ENCODE measurements at regions not wholly inside any gene's neighbourhood (a gene's known extent, or its start where the extent isn't known, plus 50 kb on each side); places are given as distances from the start of the nearest gene placed in this dataset.

DNA sequence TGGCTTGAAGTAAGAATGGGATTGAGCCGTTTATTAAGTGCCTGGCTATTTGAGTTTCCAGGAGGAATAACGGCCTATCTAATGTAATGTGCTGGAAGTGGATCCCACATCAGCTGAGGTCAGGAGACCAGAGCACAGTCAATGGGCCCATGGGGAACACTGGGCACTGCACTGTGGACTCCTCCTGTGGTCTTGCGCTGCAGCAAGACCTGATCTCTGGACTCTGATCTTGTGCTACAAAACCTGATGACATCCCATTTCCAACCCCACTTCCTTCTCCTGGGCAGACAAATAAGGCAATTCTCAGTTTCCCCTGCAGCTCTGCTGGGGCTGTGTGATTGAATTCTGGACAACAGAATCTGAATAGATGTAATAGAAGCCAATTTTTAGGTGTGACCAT lies 151.7 kb upstream of the ADCY2 start:
- no peak for ATAC-seq
- Histone ChIP-seq H3K9me3 (no peaks in the 10 kb centered on the region), H3K4me3 (no peak overlapping the region), H3K27me3 (no peaks in the 10 kb centered on the region), H3K36me3 (no peaks in the 10 kb centered on the region), H3K27ac (no peak overlapping the region), H3K4me1 (no peaks in the 10 kb centered on the region)
- no peak for DNase-seq
- in situ Hi-C loops (cut with MboI; ENCODE audit: low sequenced_read_pairs in 4 of 4): no loop called here
- TF ChIP-seq, protein P1, sequence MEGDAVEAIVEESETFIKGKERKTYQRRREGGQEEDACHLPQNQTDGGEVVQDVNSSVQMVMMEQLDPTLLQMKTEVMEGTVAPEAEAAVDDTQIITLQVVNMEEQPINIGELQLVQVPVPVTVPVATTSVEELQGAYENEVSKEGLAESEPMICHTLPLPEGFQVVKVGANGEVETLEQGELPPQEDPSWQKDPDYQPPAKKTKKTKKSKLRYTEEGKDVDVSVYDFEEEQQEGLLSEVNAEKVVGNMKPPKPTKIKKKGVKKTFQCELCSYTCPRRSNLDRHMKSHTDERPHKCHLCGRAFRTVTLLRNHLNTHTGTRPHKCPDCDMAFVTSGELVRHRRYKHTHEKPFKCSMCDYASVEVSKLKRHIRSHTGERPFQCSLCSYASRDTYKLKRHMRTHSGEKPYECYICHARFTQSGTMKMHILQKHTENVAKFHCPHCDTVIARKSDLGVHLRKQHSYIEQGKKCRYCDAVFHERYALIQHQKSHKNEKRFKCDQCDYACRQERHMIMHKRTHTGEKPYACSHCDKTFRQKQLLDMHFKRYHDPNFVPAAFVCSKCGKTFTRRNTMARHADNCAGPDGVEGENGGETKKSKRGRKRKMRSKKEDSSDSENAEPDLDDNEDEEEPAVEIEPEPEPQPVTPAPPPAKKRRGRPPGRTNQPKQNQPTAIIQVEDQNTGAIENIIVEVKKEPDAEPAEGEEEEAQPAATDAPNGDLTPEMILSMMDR (IDR thresholded peaks at IDR 0.05 in 4 of 5, conservative IDR thresholded peaks at IDR 0.05 in 1 of 5): no peak
- no peak for TF ChIP-seq POLR2A (IDR thresholded peaks at IDR 0.05)
- intact Hi-C loops (cut with DNase I; ENCODE audit: low total_unique reads): no loop called here

DNA sequence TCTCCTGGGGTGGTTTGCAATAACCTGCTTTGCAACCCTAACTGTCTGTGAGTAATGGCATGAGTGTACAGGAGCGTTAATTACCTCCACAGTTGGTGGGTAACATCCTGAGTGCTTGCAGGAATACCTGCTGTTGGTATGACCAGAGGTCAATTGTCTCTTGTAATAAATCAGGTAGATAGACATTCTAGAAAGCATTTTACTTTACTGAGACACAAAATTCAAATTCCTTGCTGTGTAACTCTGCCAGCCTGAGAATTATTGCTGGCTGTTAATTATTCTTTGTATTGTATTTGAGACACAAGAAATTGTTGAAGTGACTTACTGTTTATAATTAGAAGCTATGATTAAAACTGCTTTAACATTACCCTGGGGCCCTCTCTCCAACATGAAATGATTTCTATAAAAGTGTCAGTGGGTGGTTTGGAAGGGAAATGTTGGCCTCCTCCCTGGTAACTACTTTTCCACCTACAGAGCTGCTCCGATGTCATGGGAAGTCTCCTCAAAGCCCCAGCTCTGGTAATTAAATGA lies 150.8 kb upstream of the ADCY2 start:
- no peak for DNase-seq
- Histone ChIP-seq H3K4me1 (no peaks in the 10 kb centered on the region), H3K9me3 (no peaks in the 10 kb centered on the region), H3K27ac (no peak overlapping the region), H3K36me3 (no peaks in the 10 kb centered on the region), H3K27me3 (no peaks in the 10 kb centered on the region), H3K4me3 (no peak overlapping the region)
- no peak for ATAC-seq
- no peak for TF ChIP-seq POLR2A (IDR thresholded peaks at IDR 0.05)
- in situ Hi-C loops (cut with MboI; ENCODE audit: low sequenced_read_pairs in 4 of 4): no loop called here
- intact Hi-C loops (cut with DNase I; ENCODE audit: low total_unique reads): no loop called here

DNA sequence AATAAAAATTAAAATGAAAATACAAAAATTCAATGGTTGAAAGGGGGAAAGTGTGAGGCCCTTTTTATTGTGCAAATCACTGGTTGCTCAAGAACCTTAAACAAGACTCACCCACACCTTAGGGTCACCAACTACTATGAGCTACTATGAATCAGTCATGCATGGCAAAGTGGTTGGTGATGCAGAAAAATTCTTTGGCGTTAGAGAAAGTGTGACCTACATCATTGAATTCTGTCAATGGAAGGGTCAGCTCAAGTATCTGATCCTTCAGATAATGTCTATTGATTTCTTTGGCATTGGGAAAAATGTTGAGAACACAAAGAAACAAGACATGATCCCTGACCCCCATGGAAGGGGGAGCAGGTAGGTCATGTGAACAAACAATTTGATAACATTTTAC lies 149.7 kb upstream of the ADCY2 start:
- no peaks in the 10 kb centered on the region for H3K4me1 ChIP-seq
- ATAC-seq (no peak), DNase-seq (no peak)
- TF ChIP-seq, protein P1 (IDR thresholded peaks at IDR 0.05 in 4 of 5, conservative IDR thresholded peaks at IDR 0.05 in 1 of 5): no peak
- TF ChIP-seq POLR2A (IDR thresholded peaks at IDR 0.05): no peak
- in situ Hi-C loops (cut with MboI; ENCODE audit: low sequenced_read_pairs in 4 of 4) (no loop called here), intact Hi-C loops (cut with DNase I; ENCODE audit: low total_unique reads) (no loop called here)
- no peaks in the 10 kb centered on the region for H3K36me3 ChIP-seq
- H3K27me3 ChIP-seq: no peaks in the 10 kb centered on the region
- no peaks in the 10 kb centered on the region for H3K9me3 ChIP-seq
- no peak overlapping the region for H3K27ac ChIP-seq
- H3K4me3 ChIP-seq: no peak overlapping the region

DNA sequence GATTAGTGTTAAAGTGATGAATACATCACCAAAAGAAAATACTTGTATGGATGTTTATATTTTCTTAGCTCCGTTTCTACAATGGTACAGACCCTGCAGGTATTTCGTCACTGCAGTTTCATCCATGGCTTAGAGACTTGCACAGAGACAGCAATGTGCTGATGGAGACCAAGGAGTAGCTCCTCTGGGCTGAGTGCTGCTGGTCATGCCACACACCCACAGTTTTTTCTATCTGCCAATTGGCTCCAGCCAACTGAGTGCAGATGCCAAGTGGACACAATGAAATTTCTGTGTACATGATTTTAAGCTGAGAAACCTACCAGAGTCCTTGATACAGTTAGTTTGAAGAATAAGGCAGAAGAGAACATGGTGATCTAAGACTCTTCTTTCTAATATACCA lies 145.9 kb upstream of the ADCY2 start:
- TF ChIP-seq, protein P1 (IDR thresholded peaks at IDR 0.05 in 4 of 5, conservative IDR thresholded peaks at IDR 0.05 in 1 of 5): no peak
- no peak for TF ChIP-seq POLR2A (IDR thresholded peaks at IDR 0.05)
- no peak overlapping the region for H3K27ac ChIP-seq
- ATAC-seq: no peak
- no peaks in the 10 kb centered on the region for H3K4me1 ChIP-seq
- no peaks in the 10 kb centered on the region for H3K27me3 ChIP-seq
- in situ Hi-C loops (cut with MboI; ENCODE audit: low sequenced_read_pairs in 4 of 4) (loop anchor here in 2 of 4 donors (10.0 to 25.0 kb wide), 3 partner anchors 137 to 495 kb away; partner anchors contain the start of gene ADCY2 (in 1 of the 2)), intact Hi-C loops (cut with DNase I; ENCODE audit: low total_unique reads) (no loop called here)
- no peak for DNase-seq
- H3K36me3 ChIP-seq: no peaks in the 10 kb centered on the region
- no peak overlapping the region for H3K4me3 ChIP-seq
- no peaks in the 10 kb centered on the region for H3K9me3 ChIP-seq

DNA sequence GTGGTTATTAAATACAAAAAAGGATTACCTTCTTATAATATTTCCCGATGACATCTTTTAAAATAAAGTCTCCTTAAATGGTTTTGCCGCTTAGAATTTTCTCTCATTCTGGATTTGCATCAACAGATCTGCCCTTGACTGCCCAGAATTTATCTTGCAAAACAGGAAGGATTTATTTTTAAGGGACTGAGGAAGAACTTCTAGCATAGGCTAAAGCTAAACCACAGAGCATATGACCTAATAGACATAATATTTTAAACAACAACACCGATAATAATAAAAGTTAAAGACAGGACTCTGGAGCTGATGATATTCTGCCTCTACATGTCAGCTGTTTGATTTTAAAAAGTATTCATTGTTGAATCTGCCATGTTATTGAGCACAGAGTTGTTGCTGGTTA lies 145.3 kb upstream of the ADCY2 start:
- no peak for ATAC-seq
- in situ Hi-C loops (cut with MboI; ENCODE audit: low sequenced_read_pairs in 4 of 4): loop anchor here in 2 of 4 donors (10.0 to 25.0 kb wide), 3 partner anchors 137 to 494 kb away; partner anchors contain the start of gene ADCY2 (in 1 of the 2)
- H3K27me3 ChIP-seq: no peaks in the 10 kb centered on the region
- no peak for DNase-seq
- intact Hi-C loops (cut with DNase I; ENCODE audit: low total_unique reads): no loop called here
- no peak overlapping the region for H3K27ac ChIP-seq
- TF ChIP-seq, protein P1 (IDR thresholded peaks at IDR 0.05 in 4 of 5, conservative IDR thresholded peaks at IDR 0.05 in 1 of 5): no peak
- no peak for TF ChIP-seq POLR2A (IDR thresholded peaks at IDR 0.05)
- no peak overlapping the region for H3K4me3 ChIP-seq
- H3K36me3 ChIP-seq: no peaks in the 10 kb centered on the region
- no peaks in the 10 kb centered on the region for H3K4me1 ChIP-seq
- H3K9me3 ChIP-seq: no peaks in the 10 kb centered on the region

Data from gastrocnemius medialis (tissue), 4 donors.